HG02571 (cell line): ENCODE measurements at regions not wholly inside any gene's neighbourhood (a gene's known extent, or its start where the extent isn't known, plus 50 kb on each side); places are given as distances from the start of the nearest gene placed in this dataset.
"Not testable (repeated sequence)": the region's sequence is repeated elsewhere in the genome, so short reads cannot be mapped to it uniquely, and the experiment has no call there.

Experiments
- ATAC-seq: cut with Tn5 transposase; IDR thresholded peaks from one replicate; pipeline ENCODE4 v1.9.1; 2021; ENCODE audit warnings: mild to moderate bottlenecking, moderate library complexity; ENCODE audit not compliant: unreplicated experiment

DNA sequence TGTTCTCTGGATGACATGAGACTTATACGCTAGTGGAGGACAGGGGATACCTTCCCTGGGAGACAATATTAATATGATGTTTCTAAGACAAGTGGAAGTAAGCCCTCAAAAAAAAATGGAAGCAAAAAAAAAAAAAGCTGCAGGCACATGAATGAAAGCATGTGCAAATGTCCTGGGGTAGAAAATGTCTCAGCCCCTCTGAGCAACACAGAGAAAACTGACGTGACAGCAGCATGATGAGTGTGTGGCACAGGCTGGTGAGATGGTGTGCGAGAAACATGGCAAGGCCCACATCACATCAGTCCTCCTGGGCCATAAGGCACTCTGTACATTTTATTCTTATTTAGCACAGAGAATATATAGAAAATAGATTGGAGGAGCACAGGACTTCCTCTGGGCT lies 254.7 kb upstream of the PFKP start:
- ATAC-seq: no peak

DNA sequence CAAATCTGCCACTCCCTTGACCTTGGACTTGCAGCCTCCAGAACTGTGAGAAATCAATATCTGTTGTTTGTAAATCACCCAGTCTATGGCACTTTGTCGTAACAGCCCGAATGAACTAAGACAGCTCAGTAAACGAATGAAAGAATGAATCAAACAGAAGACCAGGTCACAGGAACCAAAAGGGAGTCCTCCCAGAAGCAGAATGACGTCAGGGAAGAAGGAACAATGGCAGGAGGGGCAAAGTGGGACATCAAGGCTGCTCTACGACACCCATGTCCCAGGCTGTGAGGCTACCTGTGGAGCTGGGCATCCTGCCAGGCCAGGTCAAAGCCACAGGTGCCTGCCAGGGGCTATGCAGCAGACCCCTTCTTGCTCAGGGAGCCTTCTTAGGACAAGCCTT lies 267.2 kb upstream of the PFKP start:
- ATAC-seq: no peak

- ATAC-seq: no peak
Observed at GRCh38 chr10:2798336-2799022, 268.9 kb upstream of the PFKP start.

- ATAC-seq: no peak
Observed at GRCh38 chr10:2791774-2792443, 275.4 kb upstream of the PFKP start.

- no peak for ATAC-seq
Observed at GRCh38 chr10:2790396-2791188, 276.8 kb upstream of the PFKP start.

- ATAC-seq: no peak
Observed at GRCh38 chr10:2786251-2786650, 281.1 kb upstream of the PFKP start.

DNA sequence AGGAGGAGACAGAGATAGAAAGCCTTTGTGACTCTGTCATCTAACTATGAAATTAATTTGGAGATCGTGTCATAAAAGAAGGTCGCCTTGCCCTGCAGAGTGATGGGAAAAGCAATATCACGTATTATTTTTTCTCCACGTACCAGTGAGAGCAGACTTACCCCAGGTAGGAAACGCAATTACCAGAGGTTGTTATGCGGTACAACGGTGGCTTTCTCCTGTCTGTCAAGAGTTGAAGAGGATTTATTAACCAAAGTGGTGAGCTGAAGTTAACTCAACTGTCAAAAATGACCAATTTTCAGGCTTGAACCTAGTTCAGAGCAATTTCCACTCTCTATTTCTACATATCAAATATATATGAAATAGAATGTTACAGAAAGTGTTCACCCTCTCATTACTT lies 282.6 kb upstream of the PFKP start:
- no peak for ATAC-seq

DNA sequence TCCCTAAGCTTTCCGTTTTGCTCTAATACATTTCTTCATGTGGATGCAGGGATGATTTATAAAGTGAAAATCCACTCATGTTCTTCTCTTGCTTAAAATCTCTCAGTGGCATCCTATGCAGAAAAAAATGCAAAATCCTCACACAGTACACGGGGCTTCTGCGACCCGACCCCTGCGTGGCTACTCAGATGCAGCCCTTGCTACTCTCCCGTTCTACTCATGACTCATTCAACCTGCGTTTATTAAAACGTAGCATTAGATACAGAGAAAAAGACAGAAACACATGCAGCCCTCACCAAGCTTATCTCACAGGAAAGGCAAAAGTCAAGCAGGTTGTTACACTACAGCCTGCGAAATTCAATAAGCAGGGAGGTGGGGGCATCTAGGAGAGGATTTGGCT lies 284.4 kb upstream of the PFKP start:
- ATAC-seq: no peak

GRCh38 chr10:2782265-2782664 lies 285.1 kb upstream of the PFKP start:
- ATAC-seq: no peak

DNA sequence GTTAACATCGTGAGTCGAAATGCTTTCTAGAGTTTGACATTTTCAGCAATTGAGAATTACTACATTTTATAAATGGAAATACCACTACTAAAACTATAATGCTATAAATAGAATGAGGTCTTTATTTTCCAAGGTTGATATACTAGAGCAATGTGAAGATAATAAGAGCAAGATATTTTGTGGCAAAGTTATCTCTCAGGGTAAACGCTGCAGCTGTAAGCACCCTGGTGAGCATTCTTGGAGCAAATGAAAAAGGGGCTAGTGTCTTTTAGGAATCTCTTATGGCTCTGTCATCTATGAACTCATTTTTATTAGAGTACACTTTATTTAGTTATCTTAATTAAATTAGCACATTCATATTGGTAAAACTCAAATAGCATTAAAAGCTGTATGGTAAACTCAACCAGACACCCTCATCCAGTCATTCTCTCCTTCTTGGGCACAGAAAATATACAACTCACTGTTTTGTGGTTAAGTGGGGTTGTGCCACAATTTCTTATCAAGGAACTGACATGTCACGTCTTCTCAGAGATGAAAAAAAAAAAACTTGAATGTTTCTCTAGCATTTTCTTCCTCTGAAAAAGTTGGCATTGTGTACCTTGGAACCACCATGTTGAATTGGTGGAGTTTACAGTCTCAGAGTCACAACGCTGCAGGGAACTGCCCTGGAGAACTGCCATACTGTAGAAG lies 289.5 kb upstream of the PFKP start:
- ATAC-seq: no peak

DNA sequence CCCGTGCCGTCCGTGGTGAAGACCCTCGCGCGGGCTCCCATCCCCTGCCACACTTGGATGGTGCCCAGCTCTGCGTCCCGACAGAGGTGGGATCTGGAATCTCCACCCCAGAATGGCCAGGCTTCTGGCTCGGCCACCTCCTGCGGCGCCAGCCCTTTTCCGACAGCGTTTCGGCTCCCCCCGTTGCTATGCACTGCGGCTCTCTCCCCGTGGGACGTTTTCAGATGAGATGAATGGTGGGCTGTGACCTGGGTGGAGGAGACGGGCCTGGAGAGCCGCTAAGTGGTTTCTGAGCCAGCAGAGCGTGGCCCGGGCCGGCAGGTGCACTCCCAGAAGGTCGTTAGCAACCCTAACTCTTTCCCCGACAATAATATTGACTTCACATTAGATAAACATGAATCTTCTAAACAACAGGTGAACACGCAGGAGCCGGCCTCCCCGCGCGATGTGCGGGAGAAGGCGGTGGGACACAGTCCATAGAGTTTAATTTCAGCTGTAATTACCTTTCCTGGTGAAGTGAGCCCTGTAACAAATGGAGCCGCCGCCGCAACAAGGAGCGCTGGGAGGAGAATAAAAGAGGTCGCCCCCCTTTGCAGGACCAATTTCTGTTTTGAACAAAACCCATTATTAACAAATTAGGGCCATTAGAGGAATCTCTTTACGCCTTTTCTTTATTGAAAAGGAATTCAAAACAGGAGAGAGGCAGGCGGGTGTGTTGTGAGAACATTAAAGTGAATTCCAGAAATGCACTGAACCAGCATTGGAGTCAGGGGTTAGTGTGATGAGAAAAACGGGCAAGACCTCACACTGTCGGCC lies 294.3 kb upstream of the PFKP start:
- ATAC-seq: no peak

DNA sequence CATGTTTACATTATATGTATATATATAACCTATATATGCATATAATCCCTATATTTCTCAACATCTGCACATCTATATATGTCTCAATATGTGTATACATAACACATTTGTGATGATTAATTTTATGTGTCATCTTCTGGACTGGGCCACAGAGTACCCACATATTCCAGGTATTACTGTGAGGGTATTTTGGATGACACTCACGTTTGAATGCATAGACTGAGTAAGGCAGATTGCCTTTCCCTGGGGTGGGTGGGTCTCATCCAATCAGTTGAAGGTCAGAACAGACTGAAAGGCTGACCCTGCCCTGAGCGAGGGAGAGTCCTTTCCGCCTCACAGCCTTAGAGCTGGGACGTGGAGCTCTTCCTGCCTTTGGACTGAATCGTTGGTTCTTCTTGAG lies 295.2 kb upstream of the PFKP start:
- ATAC-seq: no peak

DNA sequence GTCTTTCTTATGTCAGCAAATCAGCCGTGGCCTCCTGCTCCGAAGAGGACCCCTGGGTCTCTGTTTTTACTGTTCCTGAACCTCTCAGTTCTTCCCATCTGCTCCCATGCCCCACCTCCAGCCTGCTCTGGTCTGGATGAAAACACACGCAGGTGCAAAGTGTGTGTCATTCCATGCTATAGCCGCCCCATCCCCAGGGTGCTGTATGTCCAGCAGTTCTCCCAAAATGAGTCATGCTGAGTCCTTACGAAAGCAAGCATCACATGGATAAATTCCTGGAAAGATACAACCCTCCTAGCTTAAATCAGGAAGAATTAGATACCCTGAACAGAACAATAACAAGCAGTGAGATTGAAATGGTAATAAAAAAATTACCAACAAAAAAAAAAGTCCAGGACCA lies 300.1 kb upstream of the PFKP start:
- ATAC-seq: not testable (repeated sequence)

DNA sequence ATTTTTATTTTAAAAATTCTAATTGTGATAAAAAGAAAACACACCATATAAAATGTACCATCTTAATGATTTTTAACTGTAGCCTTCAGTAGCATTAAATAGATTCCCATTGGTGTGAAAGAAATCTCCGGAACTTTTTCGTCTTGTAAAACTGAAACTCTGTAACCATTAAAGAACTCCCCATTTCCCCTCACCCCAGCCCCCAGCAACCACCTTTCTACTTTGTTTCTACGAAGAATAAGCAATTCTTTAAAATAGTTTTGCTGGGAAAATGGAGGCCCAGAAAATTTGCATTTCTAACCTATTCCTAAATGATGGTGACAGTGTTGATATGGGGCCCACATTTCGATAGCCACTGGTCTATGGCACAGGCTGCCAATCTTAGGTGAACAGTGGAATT lies 305.4 kb upstream of the PFKP start:
- ATAC-seq: no peak

DNA sequence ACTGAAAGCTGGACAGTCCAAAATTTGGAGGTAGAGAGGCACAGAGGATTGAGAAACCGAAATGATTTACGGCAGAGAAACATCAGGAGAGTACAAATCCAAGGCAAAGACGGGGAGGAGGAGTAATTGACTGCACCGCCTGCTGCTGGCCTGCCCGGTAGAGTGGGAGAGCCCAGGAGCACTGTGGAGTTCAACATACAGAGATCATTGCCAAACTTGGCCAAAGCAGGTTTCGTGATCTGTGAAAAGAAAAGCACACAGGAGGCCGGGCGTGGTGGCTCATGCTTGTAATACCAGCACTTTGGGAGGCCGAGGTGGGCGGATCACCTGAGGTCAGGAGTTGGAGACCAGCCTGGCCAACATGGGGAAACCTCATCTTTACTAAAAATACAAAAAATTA lies 306.0 kb upstream of the PFKP start:
- no peak for ATAC-seq

GRCh38 chr10:2760736-2761135 lies 306.6 kb upstream of the PFKP start:
- no peak for ATAC-seq

DNA sequence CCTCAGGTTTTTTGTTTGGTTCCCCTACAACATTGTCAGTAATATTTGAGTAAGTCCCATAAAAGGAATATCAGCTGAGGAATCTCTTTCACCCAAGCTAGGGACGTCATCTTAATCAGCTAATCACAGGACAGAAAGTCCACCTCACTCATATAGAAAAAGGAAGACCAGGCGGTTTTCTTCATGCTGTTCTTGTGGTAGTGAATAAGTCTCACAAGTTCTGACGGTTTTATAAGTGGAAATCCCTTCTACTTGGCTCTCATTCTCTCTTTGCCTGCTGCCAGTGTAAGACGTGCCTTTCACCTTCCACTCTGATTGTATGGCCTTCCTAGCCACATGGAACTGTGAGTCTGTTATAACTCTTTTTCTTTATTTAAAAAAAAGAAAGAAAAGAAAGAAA lies 308.1 kb upstream of the PFKP start:
- ATAC-seq: no peak

DNA sequence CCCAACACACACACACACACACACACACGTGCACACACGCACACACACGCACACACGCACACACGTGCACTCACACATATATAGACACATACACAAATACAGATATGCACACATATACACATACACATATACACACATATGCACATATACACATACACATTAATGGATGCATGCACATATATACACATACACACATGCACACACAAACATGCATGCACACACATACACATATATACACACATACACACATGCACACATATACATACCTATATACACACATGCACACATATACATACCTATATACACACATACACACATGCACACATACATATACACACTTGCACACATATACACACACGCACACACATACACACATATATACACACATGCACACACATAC lies 312.4 kb upstream of the PFKP start:
- ATAC-seq: no peak

- no peak for ATAC-seq
Observed at GRCh38 chr10:2748287-2748686, 319.1 kb upstream of the PFKP start.

GRCh38 chr10:2746638-2747037 lies 320.7 kb upstream of the PFKP start:
- ATAC-seq: no peak

DNA sequence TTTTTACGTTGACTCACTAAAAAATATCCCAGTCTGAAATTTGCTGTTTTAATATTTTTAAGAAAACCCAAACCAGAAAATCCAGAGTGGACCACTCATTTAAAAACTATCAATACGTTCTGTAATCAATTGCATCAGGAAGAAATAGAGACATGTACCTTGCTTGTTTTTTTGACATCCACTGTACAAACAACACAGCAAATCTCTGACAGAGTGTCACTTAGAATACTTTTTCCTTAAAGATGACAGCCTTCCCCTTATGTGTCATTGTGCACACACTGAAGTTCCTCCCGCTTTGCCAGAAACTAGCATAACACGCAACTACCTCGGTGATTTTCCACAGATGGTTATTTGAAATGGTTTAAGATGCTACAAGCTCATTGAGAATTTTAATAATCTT lies 321.7 kb upstream of the PFKP start:
- ATAC-seq: no peak
